GM12873 (cell line): ENCODE measurements at regions not wholly inside any gene's neighbourhood (a gene's known extent, or its start where the extent isn't known, plus 50 kb on each side); places are given as distances from the start of the nearest gene placed in this dataset.

Source experiments
- TF ChIP-seq, protein P1 (sequence below): IDR thresholded peaks from 2 replicates; pipeline ENCODE4 v1.5.1; 2012; ENCODE audit warnings: low read depth, mild to moderate bottlenecking, moderate library complexity, low read length, control low read depth; ENCODE audit not compliant: insufficient read depth; ENCODE audit errors: missing control alignments

DNA sequence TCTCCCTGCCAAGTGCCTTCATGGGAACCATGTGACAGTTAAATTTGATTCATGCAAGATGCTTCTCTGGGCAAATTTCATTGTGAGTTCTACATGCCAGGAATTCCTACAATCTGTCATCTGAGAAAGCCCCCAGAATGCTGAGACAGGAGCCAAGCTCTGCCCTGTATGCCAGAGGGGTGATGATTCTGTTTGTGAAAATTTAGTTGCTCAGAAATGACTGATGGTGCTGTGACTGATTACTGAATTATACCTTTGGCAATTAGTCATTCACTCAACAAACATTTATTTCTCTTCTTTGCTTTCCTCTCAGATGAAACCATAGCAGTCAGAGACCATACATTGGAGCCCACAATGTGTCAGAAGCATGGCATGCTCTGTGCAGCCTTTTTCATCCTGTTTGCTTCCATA, 69.0 kb upstream of the ZBED5 start:
- TF ChIP-seq, protein P1, sequence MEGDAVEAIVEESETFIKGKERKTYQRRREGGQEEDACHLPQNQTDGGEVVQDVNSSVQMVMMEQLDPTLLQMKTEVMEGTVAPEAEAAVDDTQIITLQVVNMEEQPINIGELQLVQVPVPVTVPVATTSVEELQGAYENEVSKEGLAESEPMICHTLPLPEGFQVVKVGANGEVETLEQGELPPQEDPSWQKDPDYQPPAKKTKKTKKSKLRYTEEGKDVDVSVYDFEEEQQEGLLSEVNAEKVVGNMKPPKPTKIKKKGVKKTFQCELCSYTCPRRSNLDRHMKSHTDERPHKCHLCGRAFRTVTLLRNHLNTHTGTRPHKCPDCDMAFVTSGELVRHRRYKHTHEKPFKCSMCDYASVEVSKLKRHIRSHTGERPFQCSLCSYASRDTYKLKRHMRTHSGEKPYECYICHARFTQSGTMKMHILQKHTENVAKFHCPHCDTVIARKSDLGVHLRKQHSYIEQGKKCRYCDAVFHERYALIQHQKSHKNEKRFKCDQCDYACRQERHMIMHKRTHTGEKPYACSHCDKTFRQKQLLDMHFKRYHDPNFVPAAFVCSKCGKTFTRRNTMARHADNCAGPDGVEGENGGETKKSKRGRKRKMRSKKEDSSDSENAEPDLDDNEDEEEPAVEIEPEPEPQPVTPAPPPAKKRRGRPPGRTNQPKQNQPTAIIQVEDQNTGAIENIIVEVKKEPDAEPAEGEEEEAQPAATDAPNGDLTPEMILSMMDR = no peak

DNA sequence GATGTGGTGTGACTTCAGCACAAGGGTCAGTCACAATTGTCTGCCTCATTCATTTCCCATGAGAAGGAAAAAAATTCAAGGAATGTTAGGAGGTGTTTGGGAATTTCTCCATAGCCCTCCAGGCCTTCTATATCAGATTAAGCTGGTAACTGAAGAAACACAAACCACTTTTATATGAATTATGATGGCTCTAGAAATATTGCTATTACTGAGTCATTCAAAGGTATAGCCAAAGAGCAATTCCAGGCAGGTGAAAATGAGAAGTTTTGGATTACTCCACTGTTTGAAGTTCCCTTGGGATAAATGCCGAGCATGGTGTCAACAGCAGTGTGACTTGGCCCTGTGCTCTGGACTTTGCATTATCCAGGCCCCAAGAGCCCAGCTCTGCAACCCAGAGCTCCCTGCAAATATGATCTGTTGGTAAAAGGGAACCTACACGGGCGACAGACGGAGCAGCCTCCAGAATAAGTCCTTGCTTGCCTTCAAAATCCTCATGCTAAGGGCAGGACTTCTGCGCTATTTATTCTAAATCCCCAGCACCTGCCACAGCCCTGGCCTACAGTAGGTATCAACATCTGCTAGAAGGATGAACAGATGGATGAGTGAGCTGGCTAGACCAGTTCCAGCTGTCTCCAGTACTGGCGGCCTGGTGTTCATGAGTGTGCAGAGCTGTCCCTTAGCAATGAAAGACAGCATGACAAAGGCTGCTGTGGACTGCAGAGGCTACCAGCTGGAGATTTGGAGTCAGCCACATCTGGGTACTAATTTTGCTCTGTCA, 67.5 kb upstream of the ZBED5 start:
- TF ChIP-seq, protein P1 = no peak

DNA sequence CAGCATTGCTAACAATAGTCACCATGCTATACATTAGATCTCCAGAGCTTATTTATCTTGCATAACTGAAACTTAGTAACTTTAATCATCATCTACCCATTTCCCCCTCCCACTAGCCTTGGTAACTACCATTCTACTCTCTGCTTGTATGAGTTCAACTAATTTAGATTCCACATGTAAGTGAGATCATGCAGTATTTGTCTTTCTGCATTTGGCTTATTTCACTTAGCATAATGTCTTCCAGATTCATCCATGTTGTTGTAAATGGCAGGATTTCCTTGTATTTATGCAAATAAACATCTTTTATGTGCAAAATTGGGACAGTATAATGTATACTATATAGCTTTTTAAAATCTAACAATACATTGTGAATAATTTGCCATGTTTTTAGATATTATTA, 66.0 kb upstream of the ZBED5 start:
- TF ChIP-seq, protein P1 = no peak

DNA sequence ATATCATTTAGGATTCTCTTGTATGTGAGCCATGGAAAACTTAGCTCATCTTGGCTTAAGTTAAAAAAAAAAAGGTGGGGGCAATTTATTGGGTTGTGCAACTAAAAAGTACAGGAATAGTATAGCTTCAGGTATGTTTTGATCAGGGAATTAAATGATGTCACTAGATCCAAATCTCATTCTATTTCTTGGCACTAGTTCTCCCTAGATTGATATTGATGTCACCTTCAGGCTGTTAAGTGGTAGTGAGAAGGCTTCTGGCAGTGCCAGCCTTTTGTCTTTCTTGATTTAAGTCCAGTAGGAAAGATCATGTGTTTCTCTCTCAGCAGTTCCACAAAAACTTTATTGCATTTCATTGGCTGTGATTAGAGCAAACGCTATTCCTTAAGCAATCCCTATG, 65.0 kb upstream of the ZBED5 start:
- TF ChIP-seq, protein P1 = no peak

DNA sequence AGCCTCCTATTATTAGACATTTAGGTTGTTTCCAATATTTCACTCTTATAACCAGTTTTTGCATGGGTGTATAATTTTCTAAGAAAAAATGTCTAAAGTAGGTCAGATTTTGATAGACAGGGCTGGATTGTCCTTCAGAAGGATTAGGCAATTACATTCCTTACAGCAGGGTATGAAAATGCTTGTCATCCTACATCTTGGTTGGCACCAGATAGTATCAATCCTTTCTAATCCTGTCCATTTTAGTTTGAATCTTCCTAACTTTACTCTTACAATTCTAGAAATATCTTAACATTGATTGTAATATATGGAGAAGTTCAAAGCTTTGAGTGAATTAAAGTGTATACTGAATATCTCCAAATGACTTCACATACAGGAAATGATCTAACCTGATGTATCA, 63.0 kb upstream of the ZBED5 start:
- TF ChIP-seq, protein P1 = no peak

DNA sequence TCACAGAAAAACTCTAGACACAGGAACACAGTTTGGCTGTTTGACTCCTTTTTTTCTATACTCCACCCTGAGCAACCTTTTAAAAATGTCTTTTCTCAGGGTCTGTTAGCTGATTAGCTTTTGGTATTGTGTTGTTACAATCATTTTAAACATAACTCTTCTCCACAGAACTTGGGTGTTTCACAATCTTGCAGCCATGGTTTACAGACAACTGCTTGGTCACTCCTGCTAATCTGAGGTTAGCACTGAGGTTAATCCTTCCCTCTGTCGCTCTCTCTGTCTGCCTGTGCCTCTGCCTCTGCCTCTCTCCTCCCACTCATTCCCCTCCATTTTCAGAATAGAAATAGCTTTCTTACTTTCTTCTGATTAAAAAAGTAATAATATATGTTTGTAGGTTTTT, 62.4 kb upstream of the ZBED5 start:
- TF ChIP-seq, protein P1 = no peak

DNA sequence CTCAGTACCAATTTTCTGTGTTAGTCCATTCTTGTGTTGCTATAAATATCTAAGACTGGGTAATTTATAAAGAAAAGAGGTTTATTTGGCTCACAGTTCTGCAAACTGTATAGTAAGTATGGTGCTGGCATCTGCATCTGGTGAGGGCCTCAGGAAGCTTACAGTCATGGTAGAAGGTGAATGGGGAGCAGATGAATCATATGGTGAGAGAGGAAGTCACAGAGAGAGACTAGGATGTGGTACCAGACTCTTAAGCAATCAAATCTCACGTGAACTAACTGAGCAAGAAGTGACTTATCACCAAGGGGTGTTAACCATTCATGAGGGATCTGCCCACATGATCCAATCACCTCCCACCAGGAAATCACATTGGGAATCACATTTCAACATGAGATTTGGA, 60.8 kb upstream of the ZBED5 start:
- TF ChIP-seq, protein P1 = no peak
